Adrenal gland (tissue), 9 donors: ENCODE measurements at regions not wholly inside any gene's neighbourhood (a gene's known extent, or its start where the extent isn't known, plus 50 kb on each side); places are given as distances from the start of the nearest gene placed in this dataset.

ENCODE experiments used
- DNase-seq, 7 donors: peaks; one replicate each; pipeline ENCODE4 v3.0.0-alpha.2; 2019 to 2020
- H3K27ac ChIP-seq, 5 donors: fragments of 200-600 bp; sonication (generic) in 4 of 5; 1 replicate in 3 of 5; 2 replicates in 2 of 5; pipeline versions ENCODE4 v1.5.1 to v1.8.0; 2016 to 2020; ENCODE audit warnings: mild to moderate bottlenecking in 1 of 5
- H3K27me3 ChIP-seq: fragments of 200-600 bp; 2 replicates; pipeline ENCODE4 v1.8.0; 2021
- H3K36me3 ChIP-seq, 2 donors: fragments of 200-600 bp; replicated peaks in 1 of 2; 1 replicate in 1 of 2; 2 replicates in 1 of 2; pipeline versions ENCODE4 v1.5.1 to v1.8.0; 2018 to 2022
- H3K4me1 ChIP-seq, 2 donors: fragments of 200-600 bp; replicated peaks in 1 of 2; 1 replicate in 1 of 2; 2 replicates in 1 of 2; pipeline versions ENCODE4 v1.5.1 to v1.8.0; 2018 to 2021
- H3K4me3 ChIP-seq, 4 donors: fragments of 200-600 bp; sonication (generic) in 3 of 4; one replicate each; pipeline ENCODE4 v1.5.1; 2016 to 2018
- H3K9me3 ChIP-seq, 3 donors: fragments of 200-600 bp; sonication (generic) in 1 of 3; replicated peaks in 1 of 3; 1 replicate in 2 of 3; 2 replicates in 1 of 3; pipeline versions ENCODE4 v1.5.1 to v1.8.0; 2016 to 2021
- CTCF ChIP-seq, 6 experiments: fragments of 450-650 bp in 4 of 6; fragments of 200-600 bp in 2 of 6; sonication (generic) in 1 of 6; IDR thresholded peaks; 1 replicate in 5 of 6; 2 replicates in 1 of 6; pipeline versions ENCODE4 v1.5.1 to v1.8.0; 2016 to 2021; ENCODE audit warnings: antibody characterized with exemption in 6 of 6, mild to moderate bottlenecking in 2 of 6, moderate library complexity in 1 of 6
- POLR2A ChIP-seq, 2 donors: fragments of 450-650 bp; IDR thresholded peaks; one replicate each; pipeline ENCODE4 v1.6.1; 2017; ENCODE audit warnings: antibody characterized with exemption in 2 of 2, mild to moderate bottlenecking in 2 of 2, moderate library complexity in 1 of 2
- WGBS, 4 donors: extraction: QIAGEN DNeasy Blood & Tissue Kit in 2 of 4; methylation state at CpG; one replicate each; pipeline versions ENCODE4 v1.1.5 to v1.1.7; 2013 to 2017; 5-methylcytosine and 5-hydroxymethylcytosine counted together
- intact Hi-C, 2 donors: fragments of 100-400 bp; cut with DNase I; formaldehyde crosslinking; loops; one replicate each; pipeline versions ENCODE4 v1.14.1 to v1.15.0; 2022 to 2023
- donor health status: healthy with polysubstance abuse.
- donor health status: Bipolar disorder and iron deficiency.
- donor health status: DM: yes; HTN: yes; CAD: no.
- donor health status: DM: no; HTN: no; CAD: no.
- donor health status: DM: no; HTN: no; CAD: no.

GRCh38 chr6:106847116-106847515, 127.4 kb downstream of the CD24 start:
- Histone ChIP-seq H3K27me3 (no peaks in the 10 kb centered on the region), H3K36me3 (no peaks in the 10 kb centered on the region), H3K27ac (no peak overlapping the region), H3K4me1 (no peaks in the 10 kb centered on the region), H3K9me3 (no peaks in the 10 kb centered on the region), H3K4me3 (no peak overlapping the region)
- intact Hi-C loops = no loop called here
- DNase-seq = no peak
- TF ChIP-seq POLR2A (IDR thresholded peaks at IDR 0.05) = no peak
- TF ChIP-seq CTCF (IDR thresholded peaks at IDR 0.05) = no peak
- 70 to 79% (median 78%) methylated on average over 6 of the region's 6 CpGs for WGBS, 4 donors

GRCh38 chr6:106844930-106845329, 129.6 kb downstream of the CD24 start:
- Histone ChIP-seq H3K36me3 (no peaks in the 10 kb centered on the region), H3K27ac (no peak overlapping the region), H3K9me3 (no peaks in the 10 kb centered on the region), H3K4me1 (no peaks in the 10 kb centered on the region), H3K4me3 (no peak overlapping the region), H3K27me3 (peaks cover 4% of the 10 kb centered on the region)
- TF ChIP-seq POLR2A (IDR thresholded peaks at IDR 0.05) (no peak), CTCF (IDR thresholded peaks at IDR 0.05) (no peak)
- intact Hi-C loops = no loop called here
- no peak for DNase-seq

- Histone ChIP-seq H3K27me3 (no peaks in the 10 kb centered on the region), H3K27ac (no peak overlapping the region), H3K9me3 (no peaks in the 10 kb centered on the region), H3K4me3 (no peak overlapping the region), H3K36me3 (no peaks in the 10 kb centered on the region), H3K4me1 (no peaks in the 10 kb centered on the region)
- WGBS, 4 donors = 72 to 77% (median 74%) methylated on average over 6 of the region's 6 CpGs
- no peak for TF ChIP-seq POLR2A (IDR thresholded peaks at IDR 0.05)
- DNase-seq = no peak
- intact Hi-C loops = no loop called here
Measured at GRCh38 chr6:106832766-106833510, 141.6 kb downstream of the CD24 start.

- Histone ChIP-seq H3K9me3 (no peaks in the 10 kb centered on the region), H3K4me1 (no peaks in the 10 kb centered on the region), H3K36me3 (no peaks in the 10 kb centered on the region), H3K27ac (no peak overlapping the region), H3K4me3 (no peak overlapping the region), H3K27me3 (no peaks in the 10 kb centered on the region)
- WGBS, 4 donors = 78 to 84% (median 83%) methylated on average over 2 of the region's 2 CpGs
- no peak for DNase-seq
- no peak for TF ChIP-seq POLR2A (IDR thresholded peaks at IDR 0.05)
- no peak for TF ChIP-seq CTCF (IDR thresholded peaks at IDR 0.05)
- intact Hi-C loops = no loop called here
Measured at GRCh38 chr6:106830930-106831329, 143.6 kb downstream of the CD24 start.

GRCh38 chr6:106829451-106829850, 145.1 kb downstream of the CD24 start:
- no peaks in the 10 kb centered on the region for H3K4me1 ChIP-seq
- WGBS, 4 donors = 75 to 91% (median 87%) methylated on average over 4 of the region's 4 CpGs
- no peaks in the 10 kb centered on the region for H3K36me3 ChIP-seq
- intact Hi-C loops = no loop called here
- no peak overlapping the region for H3K27ac ChIP-seq
- H3K27me3 ChIP-seq = no peaks in the 10 kb centered on the region
- no peak overlapping the region for H3K4me3 ChIP-seq
- DNase-seq = no peak
- H3K9me3 ChIP-seq = no peaks in the 10 kb centered on the region
- no peak for TF ChIP-seq POLR2A (IDR thresholded peaks at IDR 0.05)
- no peak for TF ChIP-seq CTCF (IDR thresholded peaks at IDR 0.05)
